Subcutaneous abdominal adipose tissue (tissue), 5 donors: ENCODE measurements at regions not wholly inside any gene's neighbourhood (a gene's known extent, or its start where the extent isn't known, plus 50 kb on each side); places are given as distances from the start of the nearest gene placed in this dataset.

Source experiments
- H3K27ac ChIP-seq: one replicate; pipeline ENCODE4 v1.7.0; 2013; ENCODE audit warnings: low read depth, mild to moderate bottlenecking, inconsistent platforms, low read length, moderate library complexity
- H3K27me3 ChIP-seq, 5 donors: one replicate each; pipeline ENCODE4 v1.7.0; 2013; ENCODE audit warnings: low read length in 5 of 5, inconsistent platforms in 1 of 5; ENCODE audit not compliant: control insufficient read depth in 5 of 5, insufficient read depth in 4 of 5
- H3K36me3 ChIP-seq, 5 donors: one replicate each; pipeline ENCODE4 v1.7.0; 2013; ENCODE audit warnings: low read length in 5 of 5; ENCODE audit not compliant: control insufficient read depth in 5 of 5, insufficient read depth in 5 of 5
- H3K4me1 ChIP-seq, 5 donors: one replicate each; pipeline ENCODE4 v1.7.0; 2013; ENCODE audit warnings: low read length in 5 of 5, mild to moderate bottlenecking in 3 of 5, moderate library complexity in 1 of 5; ENCODE audit not compliant: control insufficient read depth in 5 of 5, insufficient read depth in 5 of 5
- H3K4me3 ChIP-seq, 5 donors: one replicate each; pipeline ENCODE4 v1.7.0; 2013; ENCODE audit warnings: low read length in 5 of 5, low read depth in 1 of 5
- H3K9ac ChIP-seq, 5 donors: one replicate each; pipeline ENCODE4 v1.7.0; 2013; ENCODE audit warnings: low read length in 5 of 5, mild to moderate bottlenecking in 4 of 5, moderate library complexity in 3 of 5
- H3K9me3 ChIP-seq, 5 donors: one replicate each; pipeline ENCODE4 v1.7.0; 2013; ENCODE audit warnings: low read length in 5 of 5; ENCODE audit not compliant: control insufficient read depth in 5 of 5
- donor health status: healthy.
- donor health status: healthy.
- donor health status: healthy.
- donor health status: healthy.
- donor health status: healthy.

GRCh38 chr4:116059361-116059760 lies 945.9 kb upstream of the NDST4 start:
- Histone ChIP-seq H3K4me1 (no peaks in the 10 kb centered on the region), H3K36me3 (no peaks in the 10 kb centered on the region), H3K4me3 (no peak overlapping the region), H3K9me3 (no peaks in the 10 kb centered on the region), H3K27ac (no peak overlapping the region), H3K27me3 (no peaks in the 10 kb centered on the region), H3K9ac (no peak overlapping the region)

DNA sequence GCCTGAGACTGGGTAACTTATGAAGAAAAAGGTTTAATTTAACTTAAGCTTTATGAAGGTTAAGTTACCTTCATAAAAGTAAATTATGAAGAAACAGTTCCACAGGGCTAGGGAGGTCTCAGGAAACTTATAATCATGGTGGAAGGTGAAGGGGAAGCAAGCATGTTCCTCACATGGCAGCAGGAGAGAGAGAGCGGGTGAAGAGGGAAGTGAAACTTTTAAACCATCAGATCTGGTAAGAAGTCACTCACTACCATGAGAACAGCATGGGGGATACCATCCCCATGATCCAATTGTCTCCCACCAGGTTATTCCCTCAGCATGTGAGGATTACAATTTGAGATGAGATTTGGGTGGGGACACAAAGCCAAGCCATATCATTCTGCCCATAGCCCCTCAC lies 944.7 kb upstream of the NDST4 start:
- no peak overlapping the region for H3K4me3 ChIP-seq
- no peak overlapping the region for H3K27ac ChIP-seq
- no peaks in the 10 kb centered on the region for H3K36me3 ChIP-seq
- H3K9me3 ChIP-seq = no peaks in the 10 kb centered on the region
- H3K27me3 ChIP-seq = no peaks in the 10 kb centered on the region
- no peaks in the 10 kb centered on the region for H3K4me1 ChIP-seq
- no peak overlapping the region for H3K9ac ChIP-seq

DNA sequence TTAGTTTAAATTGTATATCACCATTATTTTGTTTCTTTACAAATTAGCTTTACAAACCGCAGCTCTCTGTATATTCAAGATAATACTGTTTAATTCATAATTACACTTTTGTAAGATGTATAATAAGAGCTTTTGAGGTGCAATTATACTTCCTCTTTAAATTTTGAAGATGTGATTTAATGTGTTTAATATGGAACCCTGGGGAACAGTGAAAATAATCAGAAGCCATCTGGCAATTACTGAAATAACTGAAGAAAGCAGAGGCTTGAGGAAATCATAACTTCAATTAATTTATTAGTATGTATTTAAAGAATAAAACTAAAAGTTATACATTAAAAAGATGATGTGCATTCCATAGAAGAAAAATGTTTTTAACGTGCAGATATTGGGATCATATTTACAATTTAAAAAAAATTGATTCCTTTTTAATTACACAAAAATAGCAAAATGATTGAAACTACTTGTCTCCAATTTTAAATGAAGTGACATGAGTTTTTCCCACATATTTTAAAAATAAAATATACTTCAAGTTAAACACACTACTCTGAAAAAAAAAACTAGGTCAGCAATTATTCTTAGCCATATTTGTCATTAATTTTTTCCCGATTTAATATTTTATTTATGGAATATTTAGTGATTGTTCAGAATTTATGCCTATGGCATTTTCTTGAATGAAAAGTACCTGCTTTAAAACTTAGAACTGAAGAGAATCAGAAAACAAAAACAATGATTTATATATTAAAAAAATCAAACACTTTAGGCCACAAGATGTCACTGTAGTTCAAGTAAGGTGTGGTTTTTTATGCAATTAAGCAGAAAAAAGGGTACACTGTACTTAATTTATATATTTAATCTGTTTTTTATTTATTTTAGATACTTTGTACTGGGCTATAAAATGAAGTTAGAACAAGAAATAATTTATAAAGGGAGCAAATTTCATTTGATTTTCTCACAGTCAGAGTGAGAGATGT lies 942.7 kb upstream of the NDST4 start:
- H3K36me3 ChIP-seq = no peaks in the 10 kb centered on the region
- H3K4me3 ChIP-seq = no peak overlapping the region
- no peaks in the 10 kb centered on the region for H3K9me3 ChIP-seq
- H3K27me3 ChIP-seq = no peaks in the 10 kb centered on the region
- no peaks in the 10 kb centered on the region for H3K4me1 ChIP-seq
- no peak overlapping the region for H3K9ac ChIP-seq
- no peak overlapping the region for H3K27ac ChIP-seq

- Histone ChIP-seq H3K9ac (no peak overlapping the region), H3K4me3 (no peak overlapping the region), H3K9me3 (no peaks in the 10 kb centered on the region), H3K27ac (no peak overlapping the region), H3K4me1 (peaks cover 0 to 3% (median 0%) of the 10 kb centered on the region in 5 donors), H3K27me3 (no peaks in the 10 kb centered on the region), H3K36me3 (no peaks in the 10 kb centered on the region)
Measured at GRCh38 chr4:116027311-116027710, 913.9 kb upstream of the NDST4 start.

- no peak overlapping the region for H3K4me3 ChIP-seq
- H3K27ac ChIP-seq = no peak overlapping the region
- peaks cover 0 to 5% (median 4%) of the 10 kb centered on the region in 5 donors for H3K9me3 ChIP-seq
- H3K27me3 ChIP-seq = no peaks in the 10 kb centered on the region
- no peaks in the 10 kb centered on the region for H3K36me3 ChIP-seq
- H3K4me1 ChIP-seq = peaks cover 0 to 3% (median 0%) of the 10 kb centered on the region in 5 donors
- no peak overlapping the region for H3K9ac ChIP-seq
Measured at GRCh38 chr4:116024954-116025708, 911.7 kb upstream of the NDST4 start.

DNA sequence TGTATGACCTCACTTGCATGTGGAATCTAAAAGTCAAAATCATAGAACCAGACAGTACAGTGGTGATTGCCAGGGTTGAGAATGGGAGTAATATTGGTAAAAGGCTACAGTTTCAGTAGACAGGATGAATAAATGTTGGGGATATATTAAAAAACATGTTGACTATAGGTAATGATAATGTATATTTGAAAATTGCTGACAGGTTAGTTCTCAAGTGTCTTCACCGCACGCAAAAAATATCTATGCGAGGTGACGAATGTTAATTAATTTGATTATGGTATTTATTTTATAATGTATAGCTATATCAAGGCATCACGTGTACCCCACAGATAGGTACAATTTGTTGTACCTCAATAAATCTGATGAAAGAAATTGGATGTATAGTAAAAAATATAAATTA lies 909.6 kb upstream of the NDST4 start:
- H3K4me1 ChIP-seq = peaks cover 0 to 3% (median 0%) of the 10 kb centered on the region in 5 donors
- peaks cover 5 to 22% (median 20%) of the 10 kb centered on the region in 5 donors for H3K9me3 ChIP-seq
- no peaks in the 10 kb centered on the region for H3K36me3 ChIP-seq
- H3K9ac ChIP-seq = no peak overlapping the region
- H3K4me3 ChIP-seq = no peak overlapping the region
- no peak overlapping the region for H3K27ac ChIP-seq
- H3K27me3 ChIP-seq = no peaks in the 10 kb centered on the region

GRCh38 chr4:116020141-116020722 lies 906.8 kb upstream of the NDST4 start:
- Histone ChIP-seq H3K27me3 (no peaks in the 10 kb centered on the region), H3K36me3 (no peaks in the 10 kb centered on the region), H3K4me1 (no peaks in the 10 kb centered on the region), H3K9me3 (peaks cover 9 to 45% (median 43%) of the 10 kb centered on the region in 5 donors), H3K9ac (no peak overlapping the region), H3K27ac (no peak overlapping the region), H3K4me3 (no peak overlapping the region)

- H3K27me3 ChIP-seq = no peaks in the 10 kb centered on the region
- no peak overlapping the region for H3K4me3 ChIP-seq
- H3K4me1 ChIP-seq = no peaks in the 10 kb centered on the region
- H3K9me3 ChIP-seq = peaks cover 9 to 55% (median 54%) of the 10 kb centered on the region in 5 donors
- no peak overlapping the region for H3K27ac ChIP-seq
- no peaks in the 10 kb centered on the region for H3K36me3 ChIP-seq
- no peak overlapping the region for H3K9ac ChIP-seq
Measured at GRCh38 chr4:116018831-116019230, 905.4 kb upstream of the NDST4 start.

- no peak overlapping the region for H3K27ac ChIP-seq
- no peak overlapping the region for H3K9ac ChIP-seq
- H3K9me3 ChIP-seq = peaks cover 9 to 61% (median 54%) of the 10 kb centered on the region in 5 donors
Measured at GRCh38 chr4:116016201-116016600, 902.8 kb upstream of the NDST4 start.

GRCh38 chr4:116015549-116015948 lies 902.1 kb upstream of the NDST4 start:
- H3K9me3 ChIP-seq = peaks cover 9 to 61% (median 54%) of the 10 kb centered on the region in 5 donors
- H3K4me1 ChIP-seq = no peaks in the 10 kb centered on the region
- peak overlapping the region in 3 of 5 donors; percentile 6 to 25 (median 12) for H3K4me3 ChIP-seq
- no peak overlapping the region for H3K9ac ChIP-seq
- H3K27ac ChIP-seq = no peak overlapping the region
- no peaks in the 10 kb centered on the region for H3K27me3 ChIP-seq
- H3K36me3 ChIP-seq = no peaks in the 10 kb centered on the region

More at GRCh38 chr4:116016201-116016600, 902.8 kb upstream of the NDST4 start:
- no peaks in the 10 kb centered on the region for H3K36me3 ChIP-seq
- H3K4me1 ChIP-seq = no peaks in the 10 kb centered on the region
- no peak overlapping the region for H3K4me3 ChIP-seq
- H3K27me3 ChIP-seq = no peaks in the 10 kb centered on the region
